ENCODE measurements at regions not wholly inside any gene's neighbourhood (a gene's known extent, or its start where the extent isn't known, plus 50 kb on each side); places are given as distances from the start of the nearest gene placed in this dataset.

DNA sequence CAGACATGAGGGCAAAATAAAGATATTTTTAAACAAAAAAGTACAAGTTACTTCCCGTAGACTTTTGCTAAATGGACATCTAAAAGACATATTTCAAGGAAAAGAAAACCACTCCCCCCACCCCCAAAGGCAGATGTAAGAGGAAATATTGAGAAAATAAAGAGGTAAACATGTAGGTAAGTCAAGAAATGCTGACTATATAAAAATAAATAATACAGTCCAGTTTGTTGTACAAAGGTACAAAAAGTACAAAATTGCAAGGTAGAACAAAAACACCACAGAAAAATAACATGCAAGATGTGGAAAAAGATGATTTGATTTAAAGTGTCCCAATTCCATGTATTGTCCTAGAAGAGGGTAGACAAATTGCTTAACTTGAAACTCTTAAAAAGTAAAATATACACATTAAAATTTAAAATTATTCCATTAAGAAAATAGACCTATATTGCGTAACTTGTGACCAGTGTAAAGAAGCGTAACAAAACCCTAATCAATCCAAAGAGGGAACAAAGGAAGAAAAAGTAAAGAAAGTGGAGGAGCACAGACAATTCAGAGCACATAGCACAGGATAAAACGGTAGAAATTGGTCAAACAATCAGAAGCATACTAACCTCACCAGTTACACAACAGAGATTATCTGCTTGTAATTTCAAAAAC, 58.4 kb upstream of the FAM216B start:
- no peak overlapping the region for H3K4me3 ChIP-seq (replicated peaks; ENCODE audit: insufficient read depth, low read length)
- H3K27ac ChIP-seq (replicated peaks): no peak overlapping the region
- TF ChIP-seq, protein P1, sequence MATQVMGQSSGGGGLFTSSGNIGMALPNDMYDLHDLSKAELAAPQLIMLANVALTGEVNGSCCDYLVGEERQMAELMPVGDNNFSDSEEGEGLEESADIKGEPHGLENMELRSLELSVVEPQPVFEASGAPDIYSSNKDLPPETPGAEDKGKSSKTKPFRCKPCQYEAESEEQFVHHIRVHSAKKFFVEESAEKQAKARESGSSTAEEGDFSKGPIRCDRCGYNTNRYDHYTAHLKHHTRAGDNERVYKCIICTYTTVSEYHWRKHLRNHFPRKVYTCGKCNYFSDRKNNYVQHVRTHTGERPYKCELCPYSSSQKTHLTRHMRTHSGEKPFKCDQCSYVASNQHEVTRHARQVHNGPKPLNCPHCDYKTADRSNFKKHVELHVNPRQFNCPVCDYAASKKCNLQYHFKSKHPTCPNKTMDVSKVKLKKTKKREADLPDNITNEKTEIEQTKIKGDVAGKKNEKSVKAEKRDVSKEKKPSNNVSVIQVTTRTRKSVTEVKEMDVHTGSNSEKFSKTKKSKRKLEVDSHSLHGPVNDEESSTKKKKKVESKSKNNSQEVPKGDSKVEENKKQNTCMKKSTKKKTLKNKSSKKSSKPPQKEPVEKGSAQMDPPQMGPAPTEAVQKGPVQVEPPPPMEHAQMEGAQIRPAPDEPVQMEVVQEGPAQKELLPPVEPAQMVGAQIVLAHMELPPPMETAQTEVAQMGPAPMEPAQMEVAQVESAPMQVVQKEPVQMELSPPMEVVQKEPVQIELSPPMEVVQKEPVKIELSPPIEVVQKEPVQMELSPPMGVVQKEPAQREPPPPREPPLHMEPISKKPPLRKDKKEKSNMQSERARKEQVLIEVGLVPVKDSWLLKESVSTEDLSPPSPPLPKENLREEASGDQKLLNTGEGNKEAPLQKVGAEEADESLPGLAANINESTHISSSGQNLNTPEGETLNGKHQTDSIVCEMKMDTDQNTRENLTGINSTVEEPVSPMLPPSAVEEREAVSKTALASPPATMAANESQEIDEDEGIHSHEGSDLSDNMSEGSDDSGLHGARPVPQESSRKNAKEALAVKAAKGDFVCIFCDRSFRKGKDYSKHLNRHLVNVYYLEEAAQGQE (IDR thresholded peaks at IDR 0.05; ENCODE audit: insufficient replicate concordance, low read depth): no peak
- TF ChIP-seq GABPA (IDR thresholded peaks at IDR 0.05; ENCODE audit: low read depth) (no peak), SPI1 (IDR thresholded peaks at IDR 0.05; ENCODE audit: borderline replicate concordance, low read depth) (no peak), POLR2AphosphoS5 (IDR thresholded peaks at IDR 0.05; ENCODE audit: low read depth) (no peak)
- TF ChIP-seq, protein P2, sequence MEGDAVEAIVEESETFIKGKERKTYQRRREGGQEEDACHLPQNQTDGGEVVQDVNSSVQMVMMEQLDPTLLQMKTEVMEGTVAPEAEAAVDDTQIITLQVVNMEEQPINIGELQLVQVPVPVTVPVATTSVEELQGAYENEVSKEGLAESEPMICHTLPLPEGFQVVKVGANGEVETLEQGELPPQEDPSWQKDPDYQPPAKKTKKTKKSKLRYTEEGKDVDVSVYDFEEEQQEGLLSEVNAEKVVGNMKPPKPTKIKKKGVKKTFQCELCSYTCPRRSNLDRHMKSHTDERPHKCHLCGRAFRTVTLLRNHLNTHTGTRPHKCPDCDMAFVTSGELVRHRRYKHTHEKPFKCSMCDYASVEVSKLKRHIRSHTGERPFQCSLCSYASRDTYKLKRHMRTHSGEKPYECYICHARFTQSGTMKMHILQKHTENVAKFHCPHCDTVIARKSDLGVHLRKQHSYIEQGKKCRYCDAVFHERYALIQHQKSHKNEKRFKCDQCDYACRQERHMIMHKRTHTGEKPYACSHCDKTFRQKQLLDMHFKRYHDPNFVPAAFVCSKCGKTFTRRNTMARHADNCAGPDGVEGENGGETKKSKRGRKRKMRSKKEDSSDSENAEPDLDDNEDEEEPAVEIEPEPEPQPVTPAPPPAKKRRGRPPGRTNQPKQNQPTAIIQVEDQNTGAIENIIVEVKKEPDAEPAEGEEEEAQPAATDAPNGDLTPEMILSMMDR (IDR thresholded peaks at IDR 0.05; ENCODE audit: insufficient read depth, low read length): no peak
- DNase-seq (ENCODE audit: low read depth in 1 of 2, low spot score in 1 of 2): no peak
- H3K27me3 ChIP-seq (ENCODE audit: insufficient read depth, poor library complexity, severe bottlenecking): no peaks in the 10 kb centered on the region

DNA sequence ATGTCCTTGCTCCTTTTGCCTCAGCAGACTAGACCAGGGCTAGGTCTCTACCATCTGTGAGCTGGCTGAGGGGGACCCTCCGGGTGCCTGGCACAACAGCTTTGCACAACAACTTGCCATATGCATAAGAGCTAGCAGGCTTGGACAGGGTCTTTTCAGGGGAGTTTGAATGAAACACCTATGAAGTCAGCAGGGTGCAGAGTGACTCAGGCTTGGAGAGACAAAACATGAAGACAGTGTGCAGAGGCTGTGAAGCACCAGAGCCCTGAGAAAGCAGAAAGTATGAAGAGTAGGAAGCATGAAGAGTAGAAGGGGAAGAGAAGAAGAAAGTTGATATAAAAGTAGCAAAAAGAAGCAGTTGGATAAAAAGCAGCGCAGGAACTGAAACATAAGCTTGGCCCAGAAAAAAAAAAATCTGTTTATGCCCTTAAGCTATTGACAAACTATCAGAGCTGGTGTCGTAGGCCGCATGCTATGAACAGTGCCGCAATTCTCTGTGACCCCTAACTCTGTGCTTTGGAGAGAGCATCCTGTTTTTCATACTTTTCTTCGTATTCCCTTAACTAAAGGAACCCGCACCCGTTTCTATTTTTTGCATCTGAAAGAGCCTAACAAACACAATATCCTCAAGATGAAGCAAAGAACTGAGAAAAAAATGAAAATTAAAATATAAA, 52.7 kb upstream of the FAM216B start:
- H3K27ac ChIP-seq (replicated peaks): no peak overlapping the region
- TF ChIP-seq, protein P1 (IDR thresholded peaks at IDR 0.05; ENCODE audit: insufficient replicate concordance, low read depth): no peak
- TF ChIP-seq SPI1 (IDR thresholded peaks at IDR 0.05; ENCODE audit: borderline replicate concordance, low read depth) (no peak), POLR2AphosphoS5 (IDR thresholded peaks at IDR 0.05; ENCODE audit: low read depth) (no peak)
- TF ChIP-seq, protein P2 (IDR thresholded peaks at IDR 0.05; ENCODE audit: insufficient read depth, low read length): no peak
- H3K4me3 ChIP-seq (replicated peaks; ENCODE audit: insufficient read depth, low read length): no peak overlapping the region
- DNase-seq (ENCODE audit: low read depth in 1 of 2, low spot score in 1 of 2): no peak
- H3K27me3 ChIP-seq (ENCODE audit: insufficient read depth, poor library complexity, severe bottlenecking): peaks cover 2% of the 10 kb centered on the region

DNA sequence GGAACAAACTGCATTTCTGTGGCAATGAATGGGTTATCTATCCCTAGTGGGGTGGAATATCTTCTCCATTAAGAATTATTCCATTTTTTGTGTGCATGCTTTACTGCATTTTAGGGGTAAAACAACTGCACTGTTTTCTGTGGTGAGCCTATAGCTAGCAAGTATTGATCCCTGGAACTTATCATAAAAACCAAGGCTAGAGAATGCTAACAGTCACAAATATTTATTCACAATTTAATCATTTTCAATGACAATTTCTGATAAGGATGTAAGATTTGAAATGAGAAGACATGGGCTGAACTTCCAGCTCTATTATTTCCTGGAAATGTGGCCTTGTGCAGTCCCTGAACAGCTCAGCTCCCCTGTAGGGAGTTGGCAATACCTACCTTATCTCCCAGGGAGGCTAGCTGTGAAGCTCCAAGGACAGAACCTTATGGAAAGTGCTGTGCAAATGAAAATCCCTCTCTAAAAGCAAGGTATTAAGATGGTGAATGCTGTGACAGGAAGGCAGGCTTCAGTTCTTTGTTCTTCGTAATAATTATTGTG, 51.5 kb upstream of the FAM216B start:
- H3K27me3 ChIP-seq (ENCODE audit: insufficient read depth, poor library complexity, severe bottlenecking): peaks cover 2% of the 10 kb centered on the region
- no peak overlapping the region for H3K27ac ChIP-seq (replicated peaks)
- H3K4me3 ChIP-seq (replicated peaks; ENCODE audit: insufficient read depth, low read length): no peak overlapping the region
- DNase-seq (ENCODE audit: low read depth in 1 of 2, low spot score in 1 of 2): no peak
- no peak for TF ChIP-seq GABPA (IDR thresholded peaks at IDR 0.05; ENCODE audit: low read depth)
- no peak for TF ChIP-seq POLR2AphosphoS5 (IDR thresholded peaks at IDR 0.05; ENCODE audit: low read depth)
- TF ChIP-seq SPI1 (IDR thresholded peaks at IDR 0.05; ENCODE audit: borderline replicate concordance, low read depth): no peak
- TF ChIP-seq, protein P2 (IDR thresholded peaks at IDR 0.05; ENCODE audit: insufficient read depth, low read length): no peak
- TF ChIP-seq, protein P1 (IDR thresholded peaks at IDR 0.05; ENCODE audit: insufficient replicate concordance, low read depth): no peak
